Lower leg skin (tissue), 3 donors: ENCODE measurements at regions not wholly inside any gene's neighbourhood (a gene's known extent, or its start where the extent isn't known, plus 50 kb on each side); places are given as distances from the start of the nearest gene placed in this dataset.

Source experiments
- POLR2A ChIP-seq, 2 donors: fragments of 450-650 bp; IDR thresholded peaks; one replicate each; pipeline ENCODE4 v1.6.1; 2016 to 2017; ENCODE audit warnings: antibody characterized with exemption in 2 of 2, mild to moderate bottlenecking in 1 of 2, moderate library complexity in 1 of 2
- TF ChIP-seq, protein P1 (sequence below), 3 donors: fragments of 450-650 bp; IDR thresholded peaks; one replicate each; pipeline ENCODE4 v1.5.1; 2016; ENCODE audit warnings: antibody characterized with exemption in 3 of 3, mild to moderate bottlenecking in 3 of 3, moderate library complexity in 2 of 3

GRCh38 chr5:164958688-164959087 is 1453.3 kb downstream of the MAT2B start:
- TF ChIP-seq, protein P1, sequence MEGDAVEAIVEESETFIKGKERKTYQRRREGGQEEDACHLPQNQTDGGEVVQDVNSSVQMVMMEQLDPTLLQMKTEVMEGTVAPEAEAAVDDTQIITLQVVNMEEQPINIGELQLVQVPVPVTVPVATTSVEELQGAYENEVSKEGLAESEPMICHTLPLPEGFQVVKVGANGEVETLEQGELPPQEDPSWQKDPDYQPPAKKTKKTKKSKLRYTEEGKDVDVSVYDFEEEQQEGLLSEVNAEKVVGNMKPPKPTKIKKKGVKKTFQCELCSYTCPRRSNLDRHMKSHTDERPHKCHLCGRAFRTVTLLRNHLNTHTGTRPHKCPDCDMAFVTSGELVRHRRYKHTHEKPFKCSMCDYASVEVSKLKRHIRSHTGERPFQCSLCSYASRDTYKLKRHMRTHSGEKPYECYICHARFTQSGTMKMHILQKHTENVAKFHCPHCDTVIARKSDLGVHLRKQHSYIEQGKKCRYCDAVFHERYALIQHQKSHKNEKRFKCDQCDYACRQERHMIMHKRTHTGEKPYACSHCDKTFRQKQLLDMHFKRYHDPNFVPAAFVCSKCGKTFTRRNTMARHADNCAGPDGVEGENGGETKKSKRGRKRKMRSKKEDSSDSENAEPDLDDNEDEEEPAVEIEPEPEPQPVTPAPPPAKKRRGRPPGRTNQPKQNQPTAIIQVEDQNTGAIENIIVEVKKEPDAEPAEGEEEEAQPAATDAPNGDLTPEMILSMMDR (IDR thresholded peaks at IDR 0.05): no peak
- TF ChIP-seq POLR2A (IDR thresholded peaks at IDR 0.05): no peak
